HuH-7.5 (cell line): ENCODE measurements at regions not wholly inside any gene's neighbourhood (a gene's known extent, or its start where the extent isn't known, plus 50 kb on each side); places are given as distances from the start of the nearest gene placed in this dataset.
"Not testable (repeated sequence)": the region's sequence is repeated elsewhere in the genome, so short reads cannot be mapped to it uniquely, and the experiment has no call there.

Source experiments
- DNase-seq: peaks from one replicate; pipeline ENCODE4 v3.0.0; 2011; ENCODE audit warnings: low spot score

GRCh38 chrX:74251006-74251930 lies 52.7 kb upstream of the ZCCHC13 start:
- DNase-seq = no peak

- DNase-seq = no peak
Measured at GRCh38 chrX:74250574-74250973, 53.4 kb upstream of the ZCCHC13 start.

GRCh38 chrX:74249963-74250362 lies 54.0 kb upstream of the ZCCHC13 start:
- no peak for DNase-seq

- no peak for DNase-seq
Measured at GRCh38 chrX:74248889-74249288, 55.1 kb upstream of the ZCCHC13 start.

- no peak for DNase-seq
Measured at GRCh38 chrX:74246524-74246923, 57.5 kb upstream of the ZCCHC13 start.

- no peak for DNase-seq
Measured at GRCh38 chrX:74242484-74243138, 61.4 kb upstream of the ZCCHC13 start.

GRCh38 chrX:74242050-74242449 lies 61.9 kb upstream of the ZCCHC13 start:
- no peak for DNase-seq

GRCh38 chrX:74238771-74239170 lies 65.2 kb upstream of the ZCCHC13 start:
- no peak for DNase-seq

GRCh38 chrX:74234818-74235217 lies 69.2 kb upstream of the ZCCHC13 start:
- no peak for DNase-seq

- no peak for DNase-seq
Measured at GRCh38 chrX:74232859-74233258, 71.1 kb upstream of the ZCCHC13 start.

GRCh38 chrX:74231625-74232024 lies 72.4 kb upstream of the ZCCHC13 start:
- DNase-seq = no peak

GRCh38 chrX:74230094-74230493 lies 73.9 kb upstream of the ZCCHC13 start:
- DNase-seq = no peak

- DNase-seq = no peak
Measured at GRCh38 chrX:74225111-74225510, 78.9 kb upstream of the ZCCHC13 start.

GRCh38 chrX:74220277-74220676 lies 83.7 kb upstream of the ZCCHC13 start:
- no peak for DNase-seq

GRCh38 chrX:74218895-74219294 lies 85.1 kb upstream of the ZCCHC13 start:
- DNase-seq = no peak

- no peak for DNase-seq
Measured at GRCh38 chrX:74216421-74216820, 87.6 kb upstream of the ZCCHC13 start.

GRCh38 chrX:74211911-74212310 lies 92.1 kb upstream of the ZCCHC13 start:
- no peak for DNase-seq

- DNase-seq = no peak
Measured at GRCh38 chrX:74207539-74207938, 96.4 kb upstream of the ZCCHC13 start.

GRCh38 chrX:74195605-74196004 lies 108.4 kb upstream of the ZCCHC13 start:
- no peak for DNase-seq

- DNase-seq = no peak
Measured at GRCh38 chrX:74195120-74195519, 108.9 kb upstream of the ZCCHC13 start.

- DNase-seq = no peak
Measured at GRCh38 chrX:74187211-74187610, 116.8 kb upstream of the ZCCHC13 start.

GRCh38 chrX:74183047-74183446 lies 120.9 kb upstream of the ZCCHC13 start:
- DNase-seq = not testable (repeated sequence)

- not testable (repeated sequence) for DNase-seq
Measured at GRCh38 chrX:74181976-74182375, 122.0 kb upstream of the ZCCHC13 start.
